ENCODE measurements at regions not wholly inside any gene's neighbourhood (a gene's known extent, or its start where the extent isn't known, plus 50 kb on each side); places are given as distances from the start of the nearest gene placed in this dataset.
"Not testable (repeated sequence)": the region's sequence is repeated elsewhere in the genome, so short reads cannot be mapped to it uniquely, and the experiment has no call there.

GRCh38 chr22:48499456-48500425 lies 1327.9 kb downstream of the BRD1 start:
- no peak for DNase-seq

GRCh38 chr22:48498526-48499331 lies 1328.9 kb downstream of the BRD1 start:
- no peak for DNase-seq

- DNase-seq, result not testable (repeated sequence)
These were observed 1329.7 kb downstream of the BRD1 start for GRCh38 chr22:48497743-48498520.

GRCh38 chr22:48496987-48497650 lies 1330.6 kb downstream of the BRD1 start:
- no peak for DNase-seq

GRCh38 chr22:48496226-48496845 lies 1331.3 kb downstream of the BRD1 start:
- DNase-seq, result no peak

- no peak for DNase-seq
These were observed 1332.0 kb downstream of the BRD1 start for GRCh38 chr22:48495751-48496080.

GRCh38 chr22:48494968-48495750 lies 1332.5 kb downstream of the BRD1 start:
- DNase-seq, result no peak

GRCh38 chr22:48494256-48494967 lies 1333.3 kb downstream of the BRD1 start:
- no peak for DNase-seq

- DNase-seq, result no peak
These were observed 1333.9 kb downstream of the BRD1 start for GRCh38 chr22:48493733-48494132.

GRCh38 chr22:48492366-48493320 lies 1335.0 kb downstream of the BRD1 start:
- peak; percentile 75 for DNase-seq

- DNase-seq, result peak; percentile 21
These were observed 1336.2 kb downstream of the BRD1 start for GRCh38 chr22:48491451-48491941.

GRCh38 chr22:48490500-48491411 lies 1336.9 kb downstream of the BRD1 start:
- no peak for DNase-seq

GRCh38 chr22:48489551-48490499 lies 1337.8 kb downstream of the BRD1 start:
- DNase-seq, result no peak

- DNase-seq, result peak; percentile 7
These were observed 1338.8 kb downstream of the BRD1 start for GRCh38 chr22:48488611-48489511.

- DNase-seq, result no peak
These were observed 1339.5 kb downstream of the BRD1 start for GRCh38 chr22:48488149-48488551.

GRCh38 chr22:48486558-48486957 lies 1341.1 kb downstream of the BRD1 start:
- no peak for DNase-seq
